ENCODE measurements at regions not wholly inside any gene's neighbourhood (a gene's known extent, or its start where the extent isn't known, plus 50 kb on each side); places are given as distances from the start of the nearest gene placed in this dataset.

GRCh38 chr18:45487581-45487980 is 127.7 kb upstream of the SLC14A2 start:
- no peak for DNase-seq (ENCODE audit: low spot score)

- DNase-seq (ENCODE audit: low spot score), result no peak
Measured at GRCh38 chr18:45488645-45489044, 126.6 kb upstream of the SLC14A2 start.

GRCh38 chr18:45493830-45494229 is 121.4 kb upstream of the SLC14A2 start:
- DNase-seq (ENCODE audit: low spot score), result no peak

GRCh38 chr18:45494811-45495210 is 120.5 kb upstream of the SLC14A2 start:
- DNase-seq (ENCODE audit: low spot score), result no peak

GRCh38 chr18:45496741-45497140 is 118.5 kb upstream of the SLC14A2 start:
- no peak for DNase-seq (ENCODE audit: low spot score)

- no peak for DNase-seq (ENCODE audit: low spot score)
Measured at GRCh38 chr18:45497595-45498286, 117.5 kb upstream of the SLC14A2 start.

GRCh38 chr18:45498287-45498658 is 117.0 kb upstream of the SLC14A2 start:
- DNase-seq (ENCODE audit: low spot score), result no peak

GRCh38 chr18:45503990-45504389 is 111.3 kb upstream of the SLC14A2 start:
- no peak for DNase-seq (ENCODE audit: low spot score)

GRCh38 chr18:45505497-45506206 is 109.6 kb upstream of the SLC14A2 start:
- no peak for DNase-seq (ENCODE audit: low spot score)

GRCh38 chr18:45506951-45507350 is 108.3 kb upstream of the SLC14A2 start:
- DNase-seq (ENCODE audit: low spot score), result no peak

GRCh38 chr18:45509535-45509934 is 105.7 kb upstream of the SLC14A2 start:
- DNase-seq (ENCODE audit: low spot score), result no peak

GRCh38 chr18:45510656-45511055 is 104.6 kb upstream of the SLC14A2 start:
- no peak for DNase-seq (ENCODE audit: low spot score)

- DNase-seq (ENCODE audit: low spot score), result no peak
Measured at GRCh38 chr18:45512363-45512953, 102.8 kb upstream of the SLC14A2 start.

GRCh38 chr18:45517181-45517741 is 98.0 kb upstream of the SLC14A2 start:
- no peak for DNase-seq (ENCODE audit: low spot score)

- DNase-seq (ENCODE audit: low spot score), result no peak
Measured at GRCh38 chr18:45518311-45519155, 96.7 kb upstream of the SLC14A2 start.

GRCh38 chr18:45519411-45520280 is 95.6 kb upstream of the SLC14A2 start:
- DNase-seq (ENCODE audit: low spot score), result no peak

- DNase-seq (ENCODE audit: low spot score), result no peak
Measured at GRCh38 chr18:45521136-45521535, 94.1 kb upstream of the SLC14A2 start.

GRCh38 chr18:45521777-45522176 is 93.5 kb upstream of the SLC14A2 start:
- no peak for DNase-seq (ENCODE audit: low spot score)

- DNase-seq (ENCODE audit: low spot score), result no peak
Measured at GRCh38 chr18:45522371-45522770, 92.9 kb upstream of the SLC14A2 start.

- no peak for DNase-seq (ENCODE audit: low spot score)
Measured at GRCh38 chr18:45525301-45525700, 90.0 kb upstream of the SLC14A2 start.

All from globus pallidus (tissue), 1 donor.